GM23338 (cell line): ENCODE measurements at regions not wholly inside any gene's neighbourhood (a gene's known extent, or its start where the extent isn't known, plus 50 kb on each side); places are given as distances from the start of the nearest gene placed in this dataset.

Source experiments
- ATAC-seq: fragments of 200-7000 bp; cut with Tn5 transposase; 3 replicates; pipeline ENCODE4 v1.9.1; 2020
- DNase-seq: peaks from one replicate; pipeline ENCODE4 v3.0.0-alpha.2; 2015; ENCODE audit warnings: low spot score
- H2AFZ ChIP-seq: fragments of 200-600 bp; sonication (generic); 2 replicates; pipeline ENCODE4 v1.8.0; 2016; ENCODE audit warnings: antibody characterized with exemption, mild to moderate bottlenecking, moderate library complexity
- H3F3A ChIP-seq: fragments of 200-600 bp; sonication (generic); replicated peaks from 2 replicates; pipeline ENCODE4 v1.8.0; 2017; ENCODE audit warnings: antibody characterized with exemption, mixed run types, low read depth
- H3K27ac ChIP-seq: fragments of 200-600 bp; sonication (generic); 2 replicates; pipeline ENCODE4 v1.6.1; 2016; ENCODE audit warnings: low read depth
- H3K27me3 ChIP-seq: fragments of 200-600 bp; sonication (generic); 2 replicates; pipeline ENCODE4 v1.8.0; 2016; ENCODE audit warnings: mild to moderate bottlenecking, mixed run types, moderate library complexity; ENCODE audit not compliant: insufficient read depth
- H3K36me3 ChIP-seq: fragments of 200-600 bp; sonication (generic); 2 replicates; pipeline ENCODE4 v1.8.0; 2016; ENCODE audit warnings: mild to moderate bottlenecking; ENCODE audit not compliant: insufficient read depth
- H3K4me1 ChIP-seq: fragments of 200-600 bp; sonication (generic); 2 replicates; pipeline ENCODE4 v1.8.0; 2016; ENCODE audit warnings: mild to moderate bottlenecking, moderate library complexity; ENCODE audit not compliant: insufficient read depth
- H3K4me2 ChIP-seq: fragments of 200-600 bp; sonication (generic); 2 replicates; pipeline ENCODE4 v1.7.1; 2017; ENCODE audit warnings: mixed run types
- H3K4me3 ChIP-seq: fragments of 200-600 bp; sonication (generic); 2 replicates; pipeline ENCODE4 v1.6.1; 2016; ENCODE audit warnings: mixed run types
- H3K79me2 ChIP-seq: fragments of 200-600 bp; sonication (generic); replicated peaks from 2 replicates; pipeline ENCODE4 v1.8.0; 2017; ENCODE audit warnings: mild to moderate bottlenecking; ENCODE audit not compliant: insufficient read depth
- H3K9me2 ChIP-seq: fragments of 200-600 bp; sonication (generic); 2 replicates; pipeline ENCODE4 v1.8.0; 2017; ENCODE audit not compliant: insufficient read depth
- H4K20me1 ChIP-seq: fragments of 200-600 bp; sonication (generic); replicated peaks from 2 replicates; pipeline ENCODE4 v1.8.0; 2017; ENCODE audit warnings: mild to moderate bottlenecking; ENCODE audit not compliant: insufficient read depth
- H3K27ac Mint-ChIP-seq: 2 replicates; pipeline ENCODE4 v1.8.0; 2020; ENCODE audit warnings: inconsistent platforms, mild to moderate bottlenecking, moderate library complexity, mixed read lengths
- H3K27me3 Mint-ChIP-seq: 3 replicates; pipeline ENCODE4 v1.8.0; 2022; ENCODE audit warnings: low read depth, mild to moderate bottlenecking, moderate library complexity, mixed read lengths, inconsistent platforms; ENCODE audit not compliant: insufficient read depth, poor library complexity
- H3K36me3 Mint-ChIP-seq: 3 replicates; pipeline ENCODE4 v1.8.0; 2021; ENCODE audit warnings: low read depth, mild to moderate bottlenecking, inconsistent platforms, moderate library complexity, mixed read lengths
- H3K4me1 Mint-ChIP-seq: 3 replicates; pipeline ENCODE4 v1.8.0; 2020; ENCODE audit warnings: mild to moderate bottlenecking, inconsistent platforms, mixed read lengths
- H3K4me3 Mint-ChIP-seq: 3 replicates; pipeline ENCODE4 v1.8.0; 2021; ENCODE audit warnings: moderate library complexity, mild to moderate bottlenecking, inconsistent platforms, mixed read lengths
- H3K9me3 Mint-ChIP-seq: 3 replicates; pipeline ENCODE4 v1.8.0; 2020; ENCODE audit warnings: moderate library complexity, mild to moderate bottlenecking, inconsistent platforms, mixed read lengths
- CREB1 ChIP-seq: fragments of 250-450 bp; sonication (Bioruptor Pico); IDR thresholded peaks from 2 replicates; pipeline ENCODE4 v1.5.0; 2020; ENCODE audit warnings: low read depth, mild to moderate bottlenecking, moderate library complexity
- CTCF ChIP-seq, 2 experiments: fragments of 200-600 bp in 1 of 2; sonication (generic) in 1 of 2; conservative IDR thresholded peaks; 2 replicates each; pipeline versions ENCODE4 v1.5.1 to v1.6.1; 2016 to 2017; ENCODE audit warnings: antibody characterized with exemption in 2 of 2, low read depth in 2 of 2, mild to moderate bottlenecking in 2 of 2, moderate library complexity in 1 of 2
- EZH2 ChIP-seq: fragments of 200-600 bp; sonication (generic); IDR thresholded peaks from one replicate; pipeline ENCODE4 v1.8.0; 2017; ENCODE audit warnings: antibody characterized with exemption, mild to moderate bottlenecking, low read depth; ENCODE audit not compliant: unreplicated experiment
- EZH2phosphoT487 ChIP-seq: fragments of 200-600 bp; sonication (generic); IDR thresholded peaks from one replicate; pipeline ENCODE4 v1.8.1; 2018; ENCODE audit warnings: antibody characterized with exemption; ENCODE audit not compliant: unreplicated experiment
- NANOG ChIP-seq: IDR thresholded peaks from 2 replicates; pipeline ENCODE4 v1.6.1; 2016; ENCODE audit warnings: antibody characterized with exemption, borderline replicate concordance
- REST ChIP-seq: IDR thresholded peaks from one replicate; pipeline ENCODE4 v1.6.1; 2018; ENCODE audit warnings: antibody characterized with exemption; ENCODE audit not compliant: unreplicated experiment
- ZNF114 ChIP-seq: fragments of 250-450 bp; sonication (Bioruptor Pico); IDR thresholded peaks from 2 replicates; pipeline ENCODE4 v1.5.0; 2020; ENCODE audit warnings: mild to moderate bottlenecking, moderate library complexity
- ZNF331 ChIP-seq: fragments of 250-450 bp; sonication (Bioruptor Pico); IDR thresholded peaks from 2 replicates; pipeline ENCODE4 v1.5.0; 2020; ENCODE audit warnings: low read depth, mild to moderate bottlenecking, moderate library complexity
- TF ChIP-seq, protein P1 (sequence below): IDR thresholded peaks from 2 replicates; pipeline ENCODE4 v1.6.1; 2016; ENCODE audit warnings: antibody characterized with exemption
- TF ChIP-seq, protein P2 (sequence below): fragments of 250-450 bp; sonication (Bioruptor Pico); IDR thresholded peaks from 2 replicates; pipeline ENCODE4 v1.5.0; 2020; ENCODE audit warnings: mild to moderate bottlenecking, moderate library complexity

DNA sequence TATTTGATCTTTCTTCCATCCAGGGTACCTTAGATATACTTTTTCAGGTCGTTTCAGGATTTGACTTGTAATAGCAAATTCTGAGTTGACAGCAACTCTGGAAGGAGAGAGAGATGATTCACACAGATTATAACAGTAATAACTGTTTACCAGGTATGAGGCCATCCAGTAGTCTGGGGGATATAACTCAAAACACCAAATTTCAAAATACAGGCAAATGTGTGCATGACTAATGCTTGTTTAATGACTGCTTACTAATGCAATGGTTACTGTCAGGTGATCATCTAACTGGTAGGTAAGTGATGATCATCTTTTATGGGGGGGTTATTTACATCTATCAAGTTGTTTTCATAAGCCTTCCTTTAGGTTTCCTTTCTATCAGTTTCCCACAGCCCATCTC is 412.3 kb downstream of the MAT2B start:
- peaks cover 2% of the 10 kb centered on the region for H3K27me3 Mint-ChIP-seq

More for the DNA sequence above, 412.3 kb downstream of the MAT2B start:
- Mint-ChIP-seq H3K36me3 (peaks cover 12% of the 10 kb centered on the region; the same call in 2 of the 3 replicates), H3K4me3 (no peak overlapping the region), H3K4me1 (peaks cover 7% of the 10 kb centered on the region), H3K9me3 (peaks cover 22% of the 10 kb centered on the region), H3K27ac (no peak overlapping the region)
- Histone ChIP-seq H3K27ac (no peak overlapping the region), H3K4me3 (no peak overlapping the region), H3F3A (no peaks in the 10 kb centered on the region), H3K36me3 (no peaks in the 10 kb centered on the region), H3K27me3 (no peaks in the 10 kb centered on the region), H3K79me2 (no peaks in the 10 kb centered on the region), H3K4me2 (no peak overlapping the region), H4K20me1 (no peaks in the 10 kb centered on the region), H3K9me2 (no peaks in the 10 kb centered on the region), H2AFZ (no peak overlapping the region), H3K4me1 (peaks cover 13% of the 10 kb centered on the region)
- ATAC-seq (no peak), DNase-seq (no peak)
- TF ChIP-seq CTCF (conservative IDR thresholded peaks at IDR 0.05; ENCODE audit: low read depth in 2 of 2) (no peak), CREB1 (no peak), ZNF331 (CRISPR knock-in tag) (no peak), ZNF114 (no peak), EZH2 (no peak), EZH2phosphoT487 (no peak), NANOG (no peak), REST (no peak)
- TF ChIP-seq, protein P1, sequence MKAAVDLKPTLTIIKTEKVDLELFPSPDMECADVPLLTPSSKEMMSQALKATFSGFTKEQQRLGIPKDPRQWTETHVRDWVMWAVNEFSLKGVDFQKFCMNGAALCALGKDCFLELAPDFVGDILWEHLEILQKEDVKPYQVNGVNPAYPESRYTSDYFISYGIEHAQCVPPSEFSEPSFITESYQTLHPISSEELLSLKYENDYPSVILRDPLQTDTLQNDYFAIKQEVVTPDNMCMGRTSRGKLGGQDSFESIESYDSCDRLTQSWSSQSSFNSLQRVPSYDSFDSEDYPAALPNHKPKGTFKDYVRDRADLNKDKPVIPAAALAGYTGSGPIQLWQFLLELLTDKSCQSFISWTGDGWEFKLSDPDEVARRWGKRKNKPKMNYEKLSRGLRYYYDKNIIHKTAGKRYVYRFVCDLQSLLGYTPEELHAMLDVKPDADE, result no peak
- TF ChIP-seq, protein P2, sequence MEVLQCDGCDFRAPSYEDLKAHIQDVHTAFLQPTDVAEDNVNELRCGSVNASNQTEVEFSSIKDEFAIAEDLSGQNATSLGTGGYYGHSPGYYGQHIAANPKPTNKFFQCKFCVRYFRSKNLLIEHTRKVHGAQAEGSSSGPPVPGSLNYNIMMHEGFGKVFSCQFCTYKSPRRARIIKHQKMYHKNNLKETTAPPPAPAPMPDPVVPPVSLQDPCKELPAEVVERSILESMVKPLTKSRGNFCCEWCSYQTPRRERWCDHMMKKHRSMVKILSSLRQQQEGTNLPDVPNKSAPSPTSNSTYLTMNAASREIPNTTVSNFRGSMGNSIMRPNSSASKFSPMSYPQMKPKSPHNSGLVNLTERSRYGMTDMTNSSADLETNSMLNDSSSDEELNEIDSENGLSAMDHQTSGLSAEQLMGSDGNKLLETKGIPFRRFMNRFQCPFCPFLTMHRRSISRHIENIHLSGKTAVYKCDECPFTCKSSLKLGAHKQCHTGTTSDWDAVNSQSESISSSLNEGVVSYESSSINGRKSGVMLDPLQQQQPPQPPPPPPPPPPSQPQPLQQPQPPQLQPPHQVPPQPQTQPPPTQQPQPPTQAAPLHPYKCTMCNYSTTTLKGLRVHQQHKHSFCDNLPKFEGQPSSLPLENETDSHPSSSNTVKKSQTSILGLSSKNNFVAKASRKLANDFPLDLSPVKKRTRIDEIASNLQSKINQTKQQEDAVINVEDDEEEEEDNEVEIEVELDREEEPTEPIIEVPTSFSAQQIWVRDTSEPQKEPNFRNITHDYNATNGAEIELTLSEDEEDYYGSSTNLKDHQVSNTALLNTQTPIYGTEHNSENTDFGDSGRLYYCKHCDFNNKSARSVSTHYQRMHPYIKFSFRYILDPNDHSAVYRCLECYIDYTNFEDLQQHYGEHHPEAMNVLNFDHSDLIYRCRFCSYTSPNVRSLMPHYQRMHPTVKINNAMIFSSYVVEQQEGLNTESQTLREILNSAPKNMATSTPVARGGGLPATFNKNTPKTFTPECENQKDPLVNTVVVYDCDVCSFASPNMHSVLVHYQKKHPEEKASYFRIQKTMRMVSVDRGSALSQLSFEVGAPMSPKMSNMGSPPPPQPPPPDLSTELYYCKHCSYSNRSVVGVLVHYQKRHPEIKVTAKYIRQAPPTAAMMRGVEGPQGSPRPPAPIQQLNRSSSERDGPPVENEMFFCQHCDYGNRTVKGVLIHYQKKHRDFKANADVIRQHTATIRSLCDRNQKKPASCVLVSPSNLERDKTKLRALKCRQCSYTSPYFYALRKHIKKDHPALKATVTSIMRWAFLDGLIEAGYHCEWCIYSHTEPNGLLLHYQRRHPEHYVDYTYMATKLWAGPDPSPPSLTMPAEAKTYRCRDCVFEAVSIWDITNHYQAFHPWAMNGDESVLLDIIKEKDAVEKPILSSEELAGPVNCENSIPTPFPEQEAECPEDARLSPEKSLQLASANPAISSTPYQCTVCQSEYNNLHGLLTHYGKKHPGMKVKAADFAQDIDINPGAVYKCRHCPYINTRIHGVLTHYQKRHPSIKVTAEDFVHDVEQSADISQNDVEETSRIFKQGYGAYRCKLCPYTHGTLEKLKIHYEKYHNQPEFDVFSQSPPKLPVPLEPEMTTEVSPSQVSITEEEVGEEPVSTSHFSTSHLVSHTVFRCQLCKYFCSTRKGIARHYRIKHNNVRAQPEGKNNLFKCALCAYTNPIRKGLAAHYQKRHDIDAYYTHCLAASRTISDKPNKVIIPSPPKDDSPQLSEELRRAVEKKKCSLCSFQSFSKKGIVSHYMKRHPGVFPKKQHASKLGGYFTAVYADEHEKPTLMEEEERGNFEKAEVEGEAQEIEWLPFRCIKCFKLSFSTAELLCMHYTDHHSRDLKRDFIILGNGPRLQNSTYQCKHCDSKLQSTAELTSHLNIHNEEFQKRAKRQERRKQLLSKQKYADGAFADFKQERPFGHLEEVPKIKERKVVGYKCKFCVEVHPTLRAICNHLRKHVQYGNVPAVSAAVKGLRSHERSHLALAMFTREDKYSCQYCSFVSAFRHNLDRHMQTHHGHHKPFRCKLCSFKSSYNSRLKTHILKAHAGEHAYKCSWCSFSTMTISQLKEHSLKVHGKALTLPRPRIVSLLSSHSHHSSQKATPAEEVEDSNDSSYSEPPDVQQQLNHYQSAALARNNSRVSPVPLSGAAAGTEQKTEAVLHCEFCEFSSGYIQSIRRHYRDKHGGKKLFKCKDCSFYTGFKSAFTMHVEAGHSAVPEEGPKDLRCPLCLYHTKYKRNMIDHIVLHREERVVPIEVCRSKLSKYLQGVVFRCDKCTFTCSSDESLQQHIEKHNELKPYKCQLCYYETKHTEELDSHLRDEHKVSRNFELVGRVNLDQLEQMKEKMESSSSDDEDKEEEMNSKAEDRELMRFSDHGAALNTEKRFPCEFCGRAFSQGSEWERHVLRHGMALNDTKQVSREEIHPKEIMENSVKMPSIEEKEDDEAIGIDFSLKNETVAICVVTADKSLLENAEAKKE (CRISPR knock-in tag), result no peak
